ENCODE measurements at regions not wholly inside any gene's neighbourhood (a gene's known extent, or its start where the extent isn't known, plus 50 kb on each side); places are given as distances from the start of the nearest gene placed in this dataset.

- no peaks in the 10 kb centered on the region for H3K27me3 ChIP-seq (ENCODE audit: insufficient read depth, poor library complexity, severe bottlenecking)
- no peaks in the 10 kb centered on the region for H3K4me1 ChIP-seq (ENCODE audit: insufficient read depth, poor library complexity, severe bottlenecking)
- TF ChIP-seq, protein P1, sequence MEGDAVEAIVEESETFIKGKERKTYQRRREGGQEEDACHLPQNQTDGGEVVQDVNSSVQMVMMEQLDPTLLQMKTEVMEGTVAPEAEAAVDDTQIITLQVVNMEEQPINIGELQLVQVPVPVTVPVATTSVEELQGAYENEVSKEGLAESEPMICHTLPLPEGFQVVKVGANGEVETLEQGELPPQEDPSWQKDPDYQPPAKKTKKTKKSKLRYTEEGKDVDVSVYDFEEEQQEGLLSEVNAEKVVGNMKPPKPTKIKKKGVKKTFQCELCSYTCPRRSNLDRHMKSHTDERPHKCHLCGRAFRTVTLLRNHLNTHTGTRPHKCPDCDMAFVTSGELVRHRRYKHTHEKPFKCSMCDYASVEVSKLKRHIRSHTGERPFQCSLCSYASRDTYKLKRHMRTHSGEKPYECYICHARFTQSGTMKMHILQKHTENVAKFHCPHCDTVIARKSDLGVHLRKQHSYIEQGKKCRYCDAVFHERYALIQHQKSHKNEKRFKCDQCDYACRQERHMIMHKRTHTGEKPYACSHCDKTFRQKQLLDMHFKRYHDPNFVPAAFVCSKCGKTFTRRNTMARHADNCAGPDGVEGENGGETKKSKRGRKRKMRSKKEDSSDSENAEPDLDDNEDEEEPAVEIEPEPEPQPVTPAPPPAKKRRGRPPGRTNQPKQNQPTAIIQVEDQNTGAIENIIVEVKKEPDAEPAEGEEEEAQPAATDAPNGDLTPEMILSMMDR (IDR thresholded peaks at IDR 0.05; ENCODE audit: poor library complexity, severe bottlenecking) = no peak
- ATAC-seq (ENCODE audit: low read depth) (no peak), DNase-seq (ENCODE audit: low spot score) (no peak)
- no peak overlapping the region for H3K27ac ChIP-seq (ENCODE audit: poor library complexity, severe bottlenecking)
- H3K4me3 ChIP-seq (ENCODE audit: severe bottlenecking) = no peak overlapping the region
- H3K9me3 ChIP-seq (ENCODE audit: severe bottlenecking) = no peaks in the 10 kb centered on the region
- H3K36me3 ChIP-seq (ENCODE audit: low read depth) = no peaks in the 10 kb centered on the region
Measured at GRCh38 chr11:42823546-42823945, 488.2 kb upstream of the API5 start.

DNA sequence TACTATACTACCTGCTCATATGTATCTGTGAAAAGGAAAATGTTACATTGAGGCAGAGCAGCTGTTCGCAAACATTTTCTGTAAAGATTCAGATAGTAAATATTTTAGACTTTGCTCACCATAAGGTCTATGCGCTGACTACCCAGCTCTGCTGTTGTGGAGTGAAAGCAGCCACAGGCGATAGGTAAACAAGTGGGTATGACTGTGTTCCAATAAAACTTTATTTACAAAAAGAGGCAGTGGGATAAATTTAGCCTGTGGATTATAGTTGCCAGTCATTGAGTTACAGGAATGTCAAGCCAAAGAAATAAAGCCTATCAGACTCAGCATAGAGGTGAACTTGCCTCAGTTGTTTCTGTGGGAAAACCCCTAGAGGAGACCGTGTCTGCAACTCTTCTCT, 487.7 kb upstream of the API5 start:
- no peaks in the 10 kb centered on the region for H3K27me3 ChIP-seq (ENCODE audit: insufficient read depth, poor library complexity, severe bottlenecking)
- H3K9me3 ChIP-seq (ENCODE audit: severe bottlenecking) = no peaks in the 10 kb centered on the region
- H3K4me3 ChIP-seq (ENCODE audit: severe bottlenecking) = no peak overlapping the region
- TF ChIP-seq, protein P1 (IDR thresholded peaks at IDR 0.05; ENCODE audit: poor library complexity, severe bottlenecking) = no peak
- ATAC-seq (ENCODE audit: low read depth) (no peak), DNase-seq (ENCODE audit: low spot score) (no peak)
- no peaks in the 10 kb centered on the region for H3K4me1 ChIP-seq (ENCODE audit: insufficient read depth, poor library complexity, severe bottlenecking)
- no peak overlapping the region for H3K27ac ChIP-seq (ENCODE audit: poor library complexity, severe bottlenecking)
- H3K36me3 ChIP-seq (ENCODE audit: low read depth) = no peaks in the 10 kb centered on the region

DNA sequence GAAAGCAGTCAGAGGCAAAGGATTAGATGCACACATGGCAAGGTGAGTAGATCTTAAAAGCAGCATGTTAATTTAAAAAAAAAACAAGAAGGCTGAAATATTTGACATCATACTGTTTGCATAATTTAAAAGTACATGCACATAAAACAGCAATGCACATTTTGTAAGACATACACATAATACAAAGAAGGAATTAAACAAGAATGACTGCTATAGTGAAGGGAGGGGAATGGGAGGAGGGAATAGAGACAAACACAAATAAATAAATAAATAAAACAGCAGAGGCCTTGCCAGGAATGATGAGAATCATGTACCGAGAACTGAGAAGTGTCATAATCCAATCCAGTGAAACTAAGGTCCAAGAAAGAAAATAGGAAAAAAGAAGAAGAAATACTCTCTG, 486.2 kb upstream of the API5 start:
- DNase-seq (ENCODE audit: low spot score) (no peak), ATAC-seq (ENCODE audit: low read depth) (no peak)
- Histone ChIP-seq H3K9me3 (ENCODE audit: severe bottlenecking) (no peaks in the 10 kb centered on the region), H3K27ac (ENCODE audit: poor library complexity, severe bottlenecking) (no peak overlapping the region), H3K27me3 (ENCODE audit: insufficient read depth, poor library complexity, severe bottlenecking) (no peaks in the 10 kb centered on the region), H3K4me3 (ENCODE audit: severe bottlenecking) (no peak overlapping the region), H3K4me1 (ENCODE audit: insufficient read depth, poor library complexity, severe bottlenecking) (no peaks in the 10 kb centered on the region), H3K36me3 (ENCODE audit: low read depth) (no peaks in the 10 kb centered on the region)
- TF ChIP-seq, protein P1 (IDR thresholded peaks at IDR 0.05; ENCODE audit: poor library complexity, severe bottlenecking) = no peak

GRCh38 chr11:42827845-42828244, 484.0 kb upstream of the API5 start:
- no peak for DNase-seq (ENCODE audit: low spot score)
- ATAC-seq (ENCODE audit: low read depth) = no peak
- Histone ChIP-seq H3K36me3 (ENCODE audit: low read depth) (no peaks in the 10 kb centered on the region), H3K27ac (ENCODE audit: poor library complexity, severe bottlenecking) (no peak overlapping the region), H3K9me3 (ENCODE audit: severe bottlenecking) (no peaks in the 10 kb centered on the region), H3K4me3 (ENCODE audit: severe bottlenecking) (no peak overlapping the region), H3K27me3 (ENCODE audit: insufficient read depth, poor library complexity, severe bottlenecking) (no peaks in the 10 kb centered on the region), H3K4me1 (ENCODE audit: insufficient read depth, poor library complexity, severe bottlenecking) (no peaks in the 10 kb centered on the region)
- TF ChIP-seq, protein P1 (IDR thresholded peaks at IDR 0.05; ENCODE audit: poor library complexity, severe bottlenecking) = no peak

GRCh38 chr11:42837994-42838393, 473.8 kb upstream of the API5 start:
- no peak for DNase-seq (ENCODE audit: low spot score)
- Histone ChIP-seq H3K4me1 (ENCODE audit: insufficient read depth, poor library complexity, severe bottlenecking) (no peaks in the 10 kb centered on the region), H3K27me3 (ENCODE audit: insufficient read depth, poor library complexity, severe bottlenecking) (no peaks in the 10 kb centered on the region), H3K36me3 (ENCODE audit: low read depth) (no peaks in the 10 kb centered on the region), H3K9me3 (ENCODE audit: severe bottlenecking) (no peaks in the 10 kb centered on the region), H3K27ac (ENCODE audit: poor library complexity, severe bottlenecking) (no peak overlapping the region), H3K4me3 (ENCODE audit: severe bottlenecking) (no peak overlapping the region)
- TF ChIP-seq, protein P1 (IDR thresholded peaks at IDR 0.05; ENCODE audit: poor library complexity, severe bottlenecking) = no peak
- ATAC-seq (ENCODE audit: low read depth) = no peak
